Tibial nerve (tissue), 4 donors: ENCODE measurements at regions not wholly inside any gene's neighbourhood (a gene's known extent, or its start where the extent isn't known, plus 50 kb on each side); places are given as distances from the start of the nearest gene placed in this dataset.

Source experiments
- DNase-seq, 2 donors: peaks; one replicate each; pipeline ENCODE4 v3.0.0-alpha.2; 2019; ENCODE audit warnings: low spot score in 2 of 2
- H3K27ac ChIP-seq, 4 donors: fragments of 200-600 bp; sonication (generic) in 3 of 4; one replicate each; pipeline ENCODE4 v1.5.1; 2017 to 2019; ENCODE audit warnings: mild to moderate bottlenecking in 1 of 4
- H3K27me3 ChIP-seq, 2 donors: fragments of 200-600 bp; sonication (generic) in 1 of 2; one replicate each; pipeline versions ENCODE4 v1.5.1 to v1.6.0; 2017 to 2019
- H3K36me3 ChIP-seq, 3 donors: fragments of 200-600 bp; sonication (generic); one replicate each; pipeline ENCODE4 v1.5.1; 2018 to 2019
- H3K4me1 ChIP-seq, 4 donors: fragments of 200-600 bp; sonication (generic) in 3 of 4; one replicate each; pipeline ENCODE4 v1.5.1; 2017 to 2019
- H3K4me3 ChIP-seq, 4 donors: fragments of 200-600 bp; sonication (generic) in 3 of 4; one replicate each; pipeline ENCODE4 v1.5.1; 2017 to 2019; ENCODE audit warnings: mild to moderate bottlenecking in 1 of 4, moderate library complexity in 1 of 4
- H3K9me3 ChIP-seq, 4 donors: fragments of 200-600 bp; sonication (generic) in 3 of 4; one replicate each; pipeline ENCODE4 v1.5.1; 2017 to 2019
- EP300 ChIP-seq, 2 donors: sonication (generic); formaldehyde crosslinking; IDR thresholded peaks; one replicate each; pipeline ENCODE4 v1.6.1; 2017; ENCODE audit warnings: antibody characterized with exemption in 2 of 2, mild to moderate bottlenecking in 1 of 2
- POLR2A ChIP-seq, 2 donors: fragments of 450-650 bp; IDR thresholded peaks; one replicate each; pipeline ENCODE4 v1.6.1; 2017; ENCODE audit warnings: antibody characterized with exemption in 2 of 2, mild to moderate bottlenecking in 2 of 2, moderate library complexity in 2 of 2
- WGBS, 2 donors: methylation state at CpG; one replicate each; pipeline ENCODE4 v1.1.5; 2018; 5-methylcytosine and 5-hydroxymethylcytosine counted together
- TF ChIP-seq, protein P1 (sequence below), 5 experiments: fragments of 200-600 bp in 3 of 5; fragments of 450-650 bp in 2 of 5; sonication (generic) in 3 of 5; IDR thresholded peaks; one replicate each; pipeline ENCODE4 v1.5.1; 2016 to 2019; ENCODE audit warnings: antibody characterized with exemption in 5 of 5, mild to moderate bottlenecking in 3 of 5, moderate library complexity in 2 of 5

DNA sequence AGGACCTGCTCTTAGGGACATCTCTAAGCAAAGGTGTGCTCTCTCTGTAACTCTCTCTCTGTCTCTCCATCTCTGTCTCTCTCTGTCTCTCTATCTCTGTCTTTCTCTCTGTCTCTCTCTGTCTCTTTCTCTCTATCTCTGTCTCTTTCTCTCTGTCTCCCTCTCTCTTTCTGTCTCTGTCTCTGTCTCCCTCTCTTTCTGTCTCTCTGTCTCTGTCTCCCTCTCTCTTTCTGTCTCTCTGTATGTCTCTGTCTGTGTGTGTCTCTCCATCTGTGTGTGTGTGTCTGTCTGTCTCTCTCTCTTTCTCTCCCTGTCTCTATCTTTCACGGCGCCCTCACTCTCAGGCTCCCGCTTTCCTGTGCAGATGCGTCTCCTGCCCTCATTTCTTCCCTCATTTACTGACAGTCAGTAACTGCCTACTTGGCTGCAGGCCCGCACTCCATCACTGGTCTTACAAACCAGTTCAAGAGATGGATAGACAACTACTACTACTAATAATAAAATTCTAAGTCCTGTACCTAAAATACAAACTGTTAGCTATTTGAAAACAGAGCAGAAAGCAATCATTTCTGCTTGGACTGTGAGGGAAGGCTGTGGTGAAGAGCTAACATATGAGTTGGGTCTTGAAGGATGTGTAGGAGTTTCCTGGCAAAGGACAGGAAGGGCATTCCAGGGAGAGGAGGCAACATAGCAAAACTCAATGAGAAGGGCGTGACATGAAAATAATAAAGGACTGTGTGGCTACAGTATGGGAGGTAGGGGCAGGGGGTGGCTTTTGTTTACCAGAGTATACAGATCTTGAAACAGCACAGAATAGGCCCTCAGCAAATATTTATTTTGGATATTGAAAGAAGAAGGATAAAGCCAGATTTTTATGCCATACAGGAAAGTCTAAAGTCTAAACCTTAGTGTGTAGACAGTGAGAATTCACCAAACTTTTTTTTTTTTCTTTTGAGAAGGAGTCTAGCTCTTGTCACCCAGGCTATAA is 67.8 kb upstream of the TAB2 start:
- no peaks in the 10 kb centered on the region for H3K4me1 ChIP-seq
- DNase-seq, result no peak
- no peak overlapping the region for H3K27ac ChIP-seq
- no peaks in the 10 kb centered on the region for H3K36me3 ChIP-seq
- H3K4me3 ChIP-seq, result no peak overlapping the region
- no peak for TF ChIP-seq POLR2A (IDR thresholded peaks at IDR 0.05)
- TF ChIP-seq, protein P1, sequence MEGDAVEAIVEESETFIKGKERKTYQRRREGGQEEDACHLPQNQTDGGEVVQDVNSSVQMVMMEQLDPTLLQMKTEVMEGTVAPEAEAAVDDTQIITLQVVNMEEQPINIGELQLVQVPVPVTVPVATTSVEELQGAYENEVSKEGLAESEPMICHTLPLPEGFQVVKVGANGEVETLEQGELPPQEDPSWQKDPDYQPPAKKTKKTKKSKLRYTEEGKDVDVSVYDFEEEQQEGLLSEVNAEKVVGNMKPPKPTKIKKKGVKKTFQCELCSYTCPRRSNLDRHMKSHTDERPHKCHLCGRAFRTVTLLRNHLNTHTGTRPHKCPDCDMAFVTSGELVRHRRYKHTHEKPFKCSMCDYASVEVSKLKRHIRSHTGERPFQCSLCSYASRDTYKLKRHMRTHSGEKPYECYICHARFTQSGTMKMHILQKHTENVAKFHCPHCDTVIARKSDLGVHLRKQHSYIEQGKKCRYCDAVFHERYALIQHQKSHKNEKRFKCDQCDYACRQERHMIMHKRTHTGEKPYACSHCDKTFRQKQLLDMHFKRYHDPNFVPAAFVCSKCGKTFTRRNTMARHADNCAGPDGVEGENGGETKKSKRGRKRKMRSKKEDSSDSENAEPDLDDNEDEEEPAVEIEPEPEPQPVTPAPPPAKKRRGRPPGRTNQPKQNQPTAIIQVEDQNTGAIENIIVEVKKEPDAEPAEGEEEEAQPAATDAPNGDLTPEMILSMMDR (IDR thresholded peaks at IDR 0.05), result no peak
- TF ChIP-seq EP300 (IDR thresholded peaks at IDR 0.05), result no peak
- WGBS, 2 donors, result 83 to 89% methylated on average over 6 of the region's 6 CpGs
- no peaks in the 10 kb centered on the region for H3K9me3 ChIP-seq
- H3K27me3 ChIP-seq, result no peaks in the 10 kb centered on the region

DNA sequence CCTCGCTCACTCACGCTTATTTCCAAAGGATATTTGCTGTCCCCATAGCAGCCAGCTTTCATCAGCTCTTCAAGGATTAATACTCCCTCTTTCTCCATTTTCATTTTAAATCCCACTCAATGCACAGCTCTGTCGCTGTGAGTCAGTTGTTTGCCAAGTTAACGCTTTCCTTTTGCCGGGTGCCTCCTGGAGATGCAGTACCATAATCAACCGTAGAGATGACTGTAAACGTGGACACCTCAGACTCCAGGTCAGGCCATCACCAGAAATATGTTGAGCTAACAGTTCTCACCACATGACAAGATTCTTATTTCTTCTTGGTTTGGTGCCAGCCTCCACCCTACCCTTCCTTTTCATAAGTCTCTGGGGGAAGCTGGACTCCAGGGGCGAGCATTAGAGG is 66.6 kb upstream of the TAB2 start:
- H3K36me3 ChIP-seq, result no peaks in the 10 kb centered on the region
- TF ChIP-seq EP300 (IDR thresholded peaks at IDR 0.05), result no peak
- TF ChIP-seq, protein P1 (IDR thresholded peaks at IDR 0.05), result no peak
- TF ChIP-seq POLR2A (IDR thresholded peaks at IDR 0.05), result no peak
- no peaks in the 10 kb centered on the region for H3K9me3 ChIP-seq
- no peak for DNase-seq
- WGBS, 2 donors, result 76 to 80% methylated on average over 8 of the region's 8 CpGs
- no peaks in the 10 kb centered on the region for H3K27me3 ChIP-seq
- H3K4me1 ChIP-seq, result no peaks in the 10 kb centered on the region
- no peak overlapping the region for H3K27ac ChIP-seq
- no peak overlapping the region for H3K4me3 ChIP-seq

DNA sequence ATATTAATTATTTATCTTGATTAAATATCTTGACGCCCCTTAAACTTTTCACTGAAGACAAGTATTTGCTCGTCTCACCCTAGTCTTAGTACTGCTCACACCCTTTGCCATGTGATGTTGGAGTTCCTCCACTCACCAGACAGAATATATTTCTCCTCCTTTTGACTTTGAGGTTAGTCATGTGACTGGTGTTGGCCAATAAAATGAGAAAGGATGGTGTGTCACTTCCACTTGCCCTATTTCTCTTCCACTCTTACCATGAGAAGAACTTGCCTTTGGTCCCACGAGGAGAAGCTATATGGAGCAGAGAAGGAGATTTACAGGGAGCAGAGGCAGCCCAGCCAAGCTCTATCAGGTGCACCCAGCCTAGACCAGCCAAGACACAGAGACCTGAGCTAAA is 64.9 kb upstream of the TAB2 start:
- 85 to 96% methylated on average over 3 of the region's 3 CpGs for WGBS, 2 donors
- no peak overlapping the region for H3K4me3 ChIP-seq

DNA sequence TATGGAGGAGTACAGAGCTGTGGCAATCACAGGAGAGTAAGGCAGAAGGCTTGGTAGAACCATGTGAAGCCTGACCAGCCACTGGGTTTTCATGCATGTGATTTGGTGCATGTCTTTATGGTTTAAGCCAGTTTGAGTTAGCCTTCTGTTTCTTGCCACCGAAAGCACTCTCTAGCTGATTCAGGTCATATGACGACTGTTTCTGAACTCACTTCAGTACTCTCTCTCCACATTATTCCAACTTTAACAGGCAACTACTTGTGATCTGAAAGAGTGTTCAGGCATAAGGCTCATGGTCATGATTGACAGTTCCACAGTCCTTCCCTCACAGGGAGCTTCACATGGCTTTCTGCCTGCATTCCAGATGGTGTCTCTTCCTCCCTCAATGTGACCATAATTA is 63.3 kb upstream of the TAB2 start:
- no peaks in the 10 kb centered on the region for H3K4me1 ChIP-seq
- no peak overlapping the region for H3K27ac ChIP-seq
- H3K27me3 ChIP-seq, result no peaks in the 10 kb centered on the region
- DNase-seq, result no peak
- no peaks in the 10 kb centered on the region for H3K9me3 ChIP-seq
- 83 to 95% methylated on average over 2 of the region's 2 CpGs for WGBS, 2 donors
- no peak for TF ChIP-seq POLR2A (IDR thresholded peaks at IDR 0.05)
- TF ChIP-seq EP300 (IDR thresholded peaks at IDR 0.05), result no peak
- TF ChIP-seq, protein P1 (IDR thresholded peaks at IDR 0.05), result no peak
- no peak overlapping the region for H3K4me3 ChIP-seq
- H3K36me3 ChIP-seq, result no peaks in the 10 kb centered on the region

More for the DNA sequence above, 64.9 kb upstream of the TAB2 start:
- no peaks in the 10 kb centered on the region for H3K9me3 ChIP-seq
- no peak overlapping the region for H3K27ac ChIP-seq
- no peak for TF ChIP-seq POLR2A (IDR thresholded peaks at IDR 0.05)
- TF ChIP-seq EP300 (IDR thresholded peaks at IDR 0.05), result no peak
- no peaks in the 10 kb centered on the region for H3K36me3 ChIP-seq
- no peak for DNase-seq
- no peaks in the 10 kb centered on the region for H3K4me1 ChIP-seq
- no peaks in the 10 kb centered on the region for H3K27me3 ChIP-seq

DNA sequence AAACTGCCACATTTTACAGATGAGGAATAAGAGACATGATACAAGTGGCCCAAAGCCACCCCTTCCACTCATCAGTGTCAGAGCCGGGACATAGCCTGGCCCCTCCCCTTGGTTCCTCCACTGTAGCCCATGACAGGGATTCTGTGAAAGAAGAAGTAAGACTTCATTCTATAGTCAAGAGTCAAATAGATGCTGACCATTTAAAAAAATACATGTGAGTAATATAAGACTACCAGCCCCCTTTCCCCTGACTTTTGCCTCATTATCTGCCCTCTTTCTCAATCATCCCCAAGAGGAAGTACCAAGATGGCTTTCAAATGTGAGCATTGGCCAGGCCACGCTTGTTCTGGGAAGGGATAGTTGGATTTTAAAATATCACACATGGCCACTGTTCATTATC is 57.8 kb upstream of the TAB2 start:
- peak in 1 of 2 donors; percentile 78 for TF ChIP-seq EP300 (IDR thresholded peaks at IDR 0.05)
- TF ChIP-seq, protein P1 (IDR thresholded peaks at IDR 0.05), result no peak
- H3K36me3 ChIP-seq, result no peaks in the 10 kb centered on the region
- 81 to 89% methylated on average over 2 of the region's 2 CpGs for WGBS, 2 donors
- no peaks in the 10 kb centered on the region for H3K27me3 ChIP-seq
- peak overlapping the region in 1 of 4 donors; percentile 53 for H3K27ac ChIP-seq
- peak in 1 of 2 donors; percentile 19 for DNase-seq
- peaks cover 0 to 3% (median 0%) of the 10 kb centered on the region in 4 donors for H3K4me1 ChIP-seq
- no peak overlapping the region for H3K4me3 ChIP-seq
- no peaks in the 10 kb centered on the region for H3K9me3 ChIP-seq
